Kidney (tissue), 13 donors: ENCODE measurements at regions not wholly inside any gene's neighbourhood (a gene's known extent, or its start where the extent isn't known, plus 50 kb on each side); places are given as distances from the start of the nearest gene placed in this dataset.

ENCODE experiments used
- DNase-seq, 5 donors: peaks; one replicate each; pipeline ENCODE4 v3.0.0-alpha.2; 2013 to 2020
- FAIRE-seq: peaks from 2 replicates; lab custom pipeline; 2012; peaks lifted over from hg19 to GRCh38; lab: Jason Lieb, UNC
- H3K27ac ChIP-seq, 2 donors: one replicate each; pipeline ENCODE4 v1.7.0; 2013; ENCODE audit warnings: low read depth in 2 of 2, low read length in 2 of 2, inconsistent platforms in 1 of 2
- H3K27me3 ChIP-seq: one replicate; pipeline ENCODE4 v1.7.1; 2013; ENCODE audit warnings: low read length, inconsistent platforms; ENCODE audit not compliant: control insufficient read depth, insufficient read depth
- H3K36me3 ChIP-seq, 3 donors: one replicate each; pipeline versions ENCODE4 v1.7.0 to v1.7.1; 2013; ENCODE audit warnings: low read length in 3 of 3, control low read depth in 1 of 3, inconsistent platforms in 1 of 3; ENCODE audit not compliant: insufficient read depth in 3 of 3, control insufficient read depth in 2 of 3
- H3K4me1 ChIP-seq, 3 donors: one replicate each; pipeline versions ENCODE4 v1.7.0 to v1.7.1; 2013; ENCODE audit warnings: low read length in 3 of 3, inconsistent platforms in 1 of 3, low read depth in 1 of 3; ENCODE audit not compliant: control insufficient read depth in 2 of 3, insufficient read depth in 2 of 3
- H3K4me3 ChIP-seq, 3 donors: one replicate each; pipeline versions ENCODE4 v1.7.0 to v1.8.1; 2013; ENCODE audit warnings: low read length in 3 of 3, control low read depth in 1 of 3, inconsistent platforms in 1 of 3
- H3K9ac ChIP-seq, 3 donors: one replicate each; pipeline versions ENCODE4 v1.7.0 to v1.7.1; 2013; ENCODE audit warnings: low read length in 3 of 3, control low read depth in 1 of 3, inconsistent platforms in 1 of 3
- H3K9me3 ChIP-seq, 3 donors: one replicate each; pipeline versions ENCODE4 v1.7.0 to v1.7.1; 2013; ENCODE audit warnings: low read length in 3 of 3, control low read depth in 1 of 3, inconsistent platforms in 1 of 3; ENCODE audit not compliant: control insufficient read depth in 2 of 3, insufficient read depth in 1 of 3
- CTCF ChIP-seq: IDR thresholded peaks from 3 replicates; pipeline ENCODE4 v1.5.1; 2012; ENCODE audit warnings: mild to moderate bottlenecking, moderate library complexity, borderline replicate concordance; ENCODE audit not compliant: insufficient read depth; ENCODE audit errors: extremely low read depth
- intact Hi-C: fragments of 100-400 bp; cut with DNase I; formaldehyde crosslinking; loops from one replicate; pipeline ENCODE4 v1.11.1; 2022
- donor health status: control.
- donor health status: control.
- donor health status: control.
- donor health status: control.
- donor health status: control.
- donor health status: DM: yes; HTN: yes; CAD: no.
- donor health status: Normal renal cell carcinoma (clear cell type).

DNA sequence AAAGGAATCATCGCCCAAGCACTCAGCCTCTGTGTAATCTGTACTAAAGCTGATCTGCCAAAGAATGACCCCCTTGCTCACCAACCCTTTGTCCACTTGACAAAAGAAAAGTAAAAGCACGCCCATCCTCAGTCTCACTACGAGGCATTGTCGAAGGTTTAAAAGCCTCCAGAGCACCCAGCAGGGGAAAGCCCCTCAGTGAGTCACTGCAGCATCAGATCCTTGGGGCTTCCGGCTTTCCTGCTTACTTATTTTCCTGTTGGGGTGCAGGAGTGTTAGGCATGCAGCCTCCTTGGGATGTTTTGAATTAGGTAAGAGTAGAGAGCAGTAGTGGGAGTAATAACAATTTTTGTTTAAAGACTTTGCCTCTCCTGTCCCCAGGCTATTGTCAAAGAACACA lies 216.1 kb downstream of the MTHFS start:
- TF ChIP-seq CTCF, result no peak
- Histone ChIP-seq H3K27ac (no peak overlapping the region), H3K27me3 (no peaks in the 10 kb centered on the region), H3K4me1 (no peaks in the 10 kb centered on the region), H3K36me3 (no peaks in the 10 kb centered on the region), H3K9me3 (no peaks in the 10 kb centered on the region), H3K9ac (no peak overlapping the region), H3K4me3 (no peak overlapping the region)
- intact Hi-C loops, result no loop called here
- FAIRE-seq (no peak), DNase-seq (no peak)

GRCh38 chr15:79682285-79682684 lies 214.5 kb downstream of the MTHFS start:
- H3K4me3 ChIP-seq, result no peak overlapping the region
- no peaks in the 10 kb centered on the region for H3K36me3 ChIP-seq
- no peaks in the 10 kb centered on the region for H3K27me3 ChIP-seq
- H3K9ac ChIP-seq, result no peak overlapping the region
- TF ChIP-seq CTCF, result no peak
- no peaks in the 10 kb centered on the region for H3K9me3 ChIP-seq
- FAIRE-seq (no peak), DNase-seq (peak in 3 of 5 donors; percentile 1 to 76 (median 28))
- H3K4me1 ChIP-seq, result no peaks in the 10 kb centered on the region
- no peak overlapping the region for H3K27ac ChIP-seq
- intact Hi-C loops, result no loop called here

GRCh38 chr15:79682851-79683288 lies 213.9 kb downstream of the MTHFS start:
- Histone ChIP-seq H3K27ac (no peak overlapping the region), H3K4me1 (no peaks in the 10 kb centered on the region), H3K36me3 (no peaks in the 10 kb centered on the region), H3K9ac (no peak overlapping the region), H3K4me3 (no peak overlapping the region), H3K9me3 (no peaks in the 10 kb centered on the region), H3K27me3 (no peaks in the 10 kb centered on the region)
- TF ChIP-seq CTCF, result no peak
- no peak for DNase-seq
- intact Hi-C loops, result no loop called here
- FAIRE-seq, result no peak

DNA sequence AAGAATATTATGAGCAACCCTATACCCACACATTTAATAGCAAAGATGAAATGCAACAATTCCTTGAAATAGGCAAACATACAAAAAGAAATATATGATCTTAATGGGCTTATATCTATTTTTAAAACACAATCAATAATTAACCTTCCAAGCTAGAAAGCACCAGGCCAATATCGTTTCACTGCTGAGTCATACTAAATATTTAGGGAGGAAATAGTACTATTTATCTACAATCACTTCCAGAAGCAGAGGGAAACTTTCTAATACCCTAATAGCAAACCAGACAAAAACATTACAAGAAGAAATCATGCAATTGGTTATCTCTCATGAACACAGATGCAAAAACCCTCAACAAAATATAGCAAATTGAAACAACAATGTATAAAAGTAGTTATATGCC lies 207.8 kb downstream of the MTHFS start:
- no peaks in the 10 kb centered on the region for H3K4me1 ChIP-seq
- FAIRE-seq (no peak), DNase-seq (no peak)
- no peak overlapping the region for H3K4me3 ChIP-seq
- H3K27ac ChIP-seq, result no peak overlapping the region
- no peak overlapping the region for H3K9ac ChIP-seq
- peaks cover 0 to 7% (median 0%) of the 10 kb centered on the region in 3 donors for H3K9me3 ChIP-seq
- H3K27me3 ChIP-seq, result no peaks in the 10 kb centered on the region
- intact Hi-C loops, result no loop called here
- H3K36me3 ChIP-seq, result no peaks in the 10 kb centered on the region
- no peak for TF ChIP-seq CTCF
